Germinal center (tissue), 1 donor: ENCODE measurements at regions not wholly inside any gene's neighbourhood (a gene's known extent, or its start where the extent isn't known, plus 50 kb on each side); places are given as distances from the start of the nearest gene placed in this dataset.

ENCODE experiments used
- DNase-seq: peaks from one replicate; pipeline ENCODE4 v3.0.0; 2012; ENCODE audit warnings: mixed read lengths, low spot score

DNA sequence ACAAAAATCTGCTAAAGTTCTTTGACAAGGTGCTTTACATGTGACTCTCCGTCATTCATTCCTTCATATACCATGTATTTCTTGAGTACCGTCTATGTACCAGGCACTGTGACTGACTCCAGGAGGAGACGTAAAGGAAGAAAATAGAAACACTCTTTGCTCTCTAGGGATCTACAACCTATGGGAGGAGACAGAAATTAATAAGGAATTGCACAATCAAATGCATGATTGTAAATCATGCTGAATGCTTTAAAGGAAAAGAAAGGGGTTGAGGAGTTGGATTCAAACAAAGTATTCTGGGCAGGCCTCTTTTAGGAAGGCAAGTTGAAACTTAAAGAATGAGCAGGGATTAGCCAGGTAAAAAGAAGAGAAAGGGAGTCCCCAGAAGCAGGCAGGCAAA lies 239.1 kb upstream of the FGGY start:
- DNase-seq = no peak

DNA sequence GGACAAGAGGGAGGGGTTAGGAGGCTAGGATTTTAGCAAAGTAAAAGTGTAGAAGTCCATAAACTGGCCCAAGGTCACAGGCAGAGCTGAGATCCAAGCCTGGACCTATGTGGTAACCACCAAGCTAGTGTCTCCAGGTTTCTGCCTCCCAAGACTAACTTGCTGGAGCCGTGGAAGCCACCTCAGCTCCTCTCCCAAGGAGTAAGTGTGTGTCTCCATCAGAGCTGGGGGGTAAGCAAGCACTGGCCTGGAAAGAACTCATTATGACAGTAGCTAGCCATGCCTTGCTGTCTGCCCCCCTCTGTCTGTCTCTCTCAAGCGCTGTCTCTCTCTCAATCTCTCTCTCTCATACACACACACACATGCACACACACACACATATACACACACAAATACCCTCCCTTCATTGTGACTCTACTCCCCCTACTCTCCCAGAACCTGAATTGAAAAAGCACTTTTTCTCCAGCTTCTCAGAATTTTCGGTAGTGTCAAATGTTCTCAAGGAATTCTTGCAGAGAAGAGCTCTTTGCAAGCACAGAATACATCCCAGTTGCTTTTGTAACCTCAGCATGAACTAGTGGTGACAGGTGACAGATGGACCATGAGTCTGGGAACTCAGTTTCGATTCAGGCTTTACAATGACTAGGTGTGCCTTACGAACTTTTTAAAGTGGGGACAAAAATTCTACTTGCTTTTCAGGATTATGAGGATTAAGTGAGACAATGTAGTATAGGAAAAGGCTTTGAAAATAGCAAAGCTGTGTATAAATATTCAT lies 238.0 kb upstream of the FGGY start:
- DNase-seq = no peak

DNA sequence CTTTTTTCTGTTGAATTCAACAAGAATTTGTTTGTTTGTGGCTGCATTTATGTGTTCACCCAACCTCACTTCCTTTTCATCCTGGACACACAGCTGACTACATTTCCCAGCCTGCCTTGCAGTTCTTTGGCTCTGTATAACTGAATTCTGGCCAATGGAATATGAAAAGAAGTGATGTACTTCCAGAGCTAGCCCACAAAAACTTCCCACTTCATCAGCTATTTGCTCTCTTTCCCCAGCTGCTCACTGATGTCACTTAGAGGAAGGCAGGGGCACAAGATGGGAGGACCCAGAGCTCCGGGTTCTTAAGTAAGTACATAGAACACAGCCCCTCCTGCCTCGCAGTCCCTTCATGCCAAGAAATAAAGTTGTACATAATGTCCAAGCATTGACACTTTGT lies 235.0 kb upstream of the FGGY start:
- no peak for DNase-seq

DNA sequence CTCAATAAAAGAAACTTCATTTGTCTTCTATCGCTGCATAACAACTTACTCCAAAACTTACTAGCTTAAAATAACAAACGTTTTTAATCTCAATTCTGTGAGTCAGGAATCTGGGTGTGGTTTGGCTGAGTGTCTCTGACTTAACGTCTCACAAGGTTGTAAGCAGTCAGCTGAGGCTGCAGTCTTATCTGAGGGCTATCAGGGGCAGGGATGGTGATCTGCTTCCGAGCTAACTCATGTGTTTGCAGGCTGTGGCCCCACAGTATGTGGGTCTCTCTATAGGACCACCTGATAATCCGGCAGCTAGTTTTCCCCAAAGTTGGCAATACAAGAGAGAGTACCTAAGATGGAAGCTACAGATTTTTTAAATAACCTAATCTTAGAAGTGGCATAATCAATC lies 234.2 kb upstream of the FGGY start:
- no peak for DNase-seq

DNA sequence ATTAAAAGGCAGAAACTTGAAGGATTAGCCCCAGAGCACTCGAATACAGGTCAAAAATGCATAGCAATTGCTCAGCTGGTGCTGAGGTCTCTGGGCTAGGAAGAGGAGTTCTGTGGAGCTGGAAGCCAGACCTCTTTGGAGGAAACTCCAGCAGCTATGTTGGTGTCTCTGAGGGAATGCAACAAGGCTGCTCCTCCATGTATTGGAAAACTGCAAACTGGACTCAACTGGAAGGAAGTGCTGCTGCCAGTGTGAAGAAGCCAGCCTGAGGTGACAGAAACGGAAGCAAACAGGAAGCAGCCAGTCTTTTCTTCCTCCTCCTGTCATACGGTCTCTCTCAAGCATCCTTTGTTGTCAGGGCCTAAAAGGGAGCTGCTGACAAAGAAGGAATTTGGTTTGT lies 233.4 kb upstream of the FGGY start:
- no peak for DNase-seq

DNA sequence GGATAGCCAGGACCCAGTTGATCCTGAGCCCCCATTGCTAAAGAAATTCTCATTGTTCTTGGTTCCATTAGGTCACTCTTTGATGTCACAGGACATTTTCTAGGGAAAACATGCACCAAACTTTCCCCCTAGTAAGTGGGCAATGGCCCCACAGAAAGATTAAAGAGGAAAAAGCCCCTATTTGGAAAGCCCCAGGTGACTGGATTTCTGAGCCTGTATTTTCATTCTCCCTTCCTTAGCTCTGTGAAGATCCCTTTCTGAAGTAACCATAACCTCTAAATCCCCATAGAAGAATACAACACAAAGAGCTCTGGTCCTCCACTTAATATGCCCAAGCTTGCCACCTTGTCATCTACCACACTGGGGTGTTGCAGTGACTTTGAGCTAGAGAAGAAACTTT lies 232.3 kb upstream of the FGGY start:
- no peak for DNase-seq

DNA sequence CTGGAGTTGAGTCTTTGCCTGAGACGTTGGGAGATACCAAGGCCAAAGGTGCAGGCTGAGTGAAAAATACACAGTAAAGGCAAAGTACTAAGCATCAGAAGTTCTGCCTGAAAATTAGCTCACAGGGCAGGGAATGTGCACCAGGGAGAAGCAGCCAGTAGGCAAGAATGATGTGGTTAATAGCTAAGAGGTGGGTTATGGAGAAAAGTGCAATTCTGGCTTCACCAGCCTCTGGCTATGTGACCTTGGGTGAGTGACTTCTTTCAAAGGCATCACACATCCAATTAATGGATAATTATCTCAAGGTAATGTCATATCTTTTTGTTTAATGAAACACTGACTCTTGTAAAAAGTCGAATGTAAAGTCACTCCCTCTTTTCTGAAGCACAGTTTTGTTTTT lies 230.7 kb upstream of the FGGY start:
- DNase-seq = no peak

DNA sequence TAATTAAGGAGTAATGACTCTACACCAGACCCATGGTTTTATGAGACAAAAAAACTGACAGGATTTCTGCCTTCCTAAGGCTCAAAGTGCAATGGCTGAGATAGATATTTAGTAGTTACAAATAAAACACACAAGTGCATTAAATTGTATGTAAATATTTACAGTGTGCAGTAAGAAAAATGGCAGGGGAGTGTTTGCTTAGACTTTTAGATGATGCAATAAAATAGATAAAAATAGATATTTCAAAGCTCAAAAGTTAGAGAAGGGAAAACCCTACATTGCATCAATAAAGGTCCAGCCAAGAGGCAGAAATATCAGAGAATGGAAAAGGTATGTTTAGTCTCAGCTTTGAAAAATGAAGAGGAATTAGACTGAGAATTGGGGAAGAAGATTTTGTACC lies 226.3 kb upstream of the FGGY start:
- no peak for DNase-seq

DNA sequence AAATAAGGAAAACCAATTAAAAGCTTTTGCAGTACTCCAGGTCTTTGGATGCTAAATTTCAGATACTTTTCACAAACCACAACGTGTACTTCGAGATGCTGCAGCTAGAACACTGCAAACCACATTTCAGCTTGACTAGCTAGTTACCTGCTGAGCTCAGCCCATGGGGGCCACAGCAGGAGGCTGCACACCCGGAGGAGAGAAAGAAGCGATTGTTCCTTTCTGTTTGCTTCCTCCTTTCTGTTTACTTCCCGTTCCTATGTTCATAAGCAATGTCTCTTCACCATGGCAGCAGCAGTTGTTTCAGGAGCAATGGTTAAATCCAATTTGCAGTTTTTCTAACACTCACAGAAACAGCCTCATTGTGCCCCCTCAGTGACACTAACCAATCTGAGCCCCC lies 225.6 kb upstream of the FGGY start:
- DNase-seq = no peak

DNA sequence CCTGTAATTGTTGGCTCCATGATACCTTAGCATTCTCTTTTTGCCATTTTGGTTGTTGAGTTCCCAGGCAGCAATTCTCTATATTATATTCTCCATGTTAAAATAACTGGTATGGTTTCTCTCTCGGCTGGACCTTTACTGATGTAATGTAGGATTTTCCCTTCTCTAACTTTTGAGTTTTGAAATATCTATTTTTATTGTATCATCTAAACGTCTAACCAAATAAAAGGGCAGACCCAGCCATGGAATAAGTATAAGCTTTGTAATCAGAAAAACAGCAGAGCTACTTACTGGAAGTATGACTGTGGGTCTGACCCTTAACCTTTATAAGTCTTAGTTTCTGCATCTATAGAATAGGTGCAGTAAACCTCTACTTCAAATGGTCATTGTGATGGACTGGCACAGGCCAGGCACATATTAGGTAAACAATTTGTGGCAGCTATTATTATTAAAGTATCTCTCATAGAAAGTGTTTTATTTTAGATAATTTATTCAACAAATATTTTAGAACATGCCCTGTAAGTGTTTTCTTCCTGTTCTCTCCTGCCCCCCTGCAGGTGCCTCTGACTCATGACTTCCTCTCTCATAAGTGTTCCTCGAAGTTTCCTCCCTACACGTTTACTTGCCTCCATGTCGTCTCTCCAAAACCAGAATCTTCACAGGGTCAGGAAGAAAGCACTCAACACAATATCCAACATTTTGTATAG lies 224.9 kb upstream of the FGGY start:
- no peak for DNase-seq

DNA sequence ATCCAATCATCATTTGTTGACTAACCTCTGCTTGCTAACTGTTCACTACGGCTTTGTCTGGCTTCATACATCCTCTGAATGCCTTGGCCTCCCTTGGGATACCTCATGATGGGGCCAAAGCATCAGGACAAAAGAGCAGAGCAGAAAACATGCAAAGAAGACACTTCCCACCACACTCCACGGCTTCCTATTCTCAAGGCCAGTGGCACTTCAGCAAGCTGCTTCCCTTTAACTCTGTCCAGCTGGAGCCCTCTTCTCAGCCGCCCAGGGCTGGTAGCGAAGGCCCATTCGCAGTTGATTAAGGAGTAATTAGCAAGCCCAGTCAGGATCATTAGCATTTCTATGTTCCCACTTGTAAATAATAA lies 224.3 kb upstream of the FGGY start:
- DNase-seq = no peak

DNA sequence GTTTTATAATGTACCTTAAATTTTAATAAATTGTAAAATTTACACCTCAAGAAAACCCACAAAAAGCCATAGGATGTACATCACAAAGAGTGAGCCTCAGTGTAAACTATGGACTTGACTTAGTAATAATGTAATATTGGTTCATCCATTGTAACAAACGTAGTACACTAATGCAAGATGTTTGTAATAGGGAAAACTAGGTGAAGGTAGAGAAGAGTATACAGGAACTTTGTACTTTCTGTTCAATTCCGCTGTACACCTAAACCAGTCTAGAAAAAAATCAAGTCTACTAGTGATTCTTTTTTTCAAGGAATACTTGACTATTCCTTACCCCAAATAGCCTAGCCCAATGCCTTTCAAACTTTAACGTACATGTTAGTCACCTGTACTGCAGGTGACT lies 222.3 kb upstream of the FGGY start:
- no peak for DNase-seq

DNA sequence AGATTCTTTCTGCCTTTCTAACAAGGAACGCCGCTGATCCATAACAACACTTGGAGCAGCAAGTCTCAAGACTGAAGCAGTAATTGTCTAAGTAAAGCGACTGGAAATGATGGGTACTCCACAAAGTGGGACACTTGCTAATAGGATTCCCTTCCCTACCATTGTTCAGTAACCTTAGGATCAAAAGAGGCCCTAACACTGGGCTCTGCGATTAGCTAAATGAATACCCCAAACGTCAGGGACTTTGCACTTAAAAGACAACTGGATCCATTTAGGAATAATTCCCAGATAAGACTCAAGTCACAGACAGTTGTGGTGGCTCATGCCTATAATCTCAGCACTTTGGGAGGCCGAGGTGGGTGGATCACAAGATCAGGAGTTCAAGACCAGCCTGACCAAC lies 221.9 kb upstream of the FGGY start:
- no peak for DNase-seq

DNA sequence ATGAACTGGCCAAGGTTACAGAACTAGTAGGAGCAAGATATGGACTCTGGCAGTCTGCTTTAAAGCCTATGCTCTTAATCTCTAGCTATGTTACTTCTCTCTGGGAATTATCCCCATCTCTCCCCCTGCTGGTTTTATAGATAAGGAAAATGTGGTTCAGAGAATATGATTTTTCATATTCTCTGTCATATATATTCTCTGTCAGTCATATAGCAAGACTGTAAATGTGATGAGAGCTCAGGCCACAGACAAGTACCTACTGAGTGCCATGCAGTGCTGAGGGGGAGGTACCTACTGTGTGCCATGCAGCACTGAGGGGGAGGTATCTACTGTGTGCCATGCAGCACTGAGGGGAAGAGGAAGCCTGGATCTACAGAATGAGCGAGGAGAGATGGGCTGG lies 220.3 kb upstream of the FGGY start:
- no peak for DNase-seq

DNA sequence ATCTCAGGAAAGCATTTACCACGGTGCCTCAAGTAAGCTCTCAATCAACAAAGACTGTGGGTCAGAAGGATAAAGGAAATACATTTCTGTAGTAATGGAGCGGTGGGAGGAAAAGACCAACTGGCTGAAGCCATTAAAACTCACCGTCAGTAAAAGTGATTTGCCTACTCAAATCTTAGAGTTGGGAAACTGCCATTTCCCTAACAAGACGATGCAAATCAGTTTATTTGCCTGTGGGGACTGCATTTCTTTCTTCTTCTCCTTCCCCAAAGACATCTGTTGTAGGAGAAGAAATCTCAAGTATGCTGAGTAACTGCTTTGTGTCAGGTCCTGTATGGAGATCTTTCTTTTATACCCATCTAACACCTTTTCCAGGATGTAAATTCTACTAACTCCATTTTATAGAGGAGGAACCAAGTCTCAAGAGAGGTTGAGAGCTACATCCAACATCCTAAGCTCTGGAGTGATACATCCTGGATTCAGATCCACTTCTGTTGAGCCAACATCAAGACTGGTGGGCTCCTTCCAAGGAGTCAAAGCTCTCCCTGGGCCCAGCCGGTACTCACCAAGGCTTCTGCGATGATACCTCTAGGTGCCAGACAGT lies 219.3 kb upstream of the FGGY start:
- DNase-seq = no peak

DNA sequence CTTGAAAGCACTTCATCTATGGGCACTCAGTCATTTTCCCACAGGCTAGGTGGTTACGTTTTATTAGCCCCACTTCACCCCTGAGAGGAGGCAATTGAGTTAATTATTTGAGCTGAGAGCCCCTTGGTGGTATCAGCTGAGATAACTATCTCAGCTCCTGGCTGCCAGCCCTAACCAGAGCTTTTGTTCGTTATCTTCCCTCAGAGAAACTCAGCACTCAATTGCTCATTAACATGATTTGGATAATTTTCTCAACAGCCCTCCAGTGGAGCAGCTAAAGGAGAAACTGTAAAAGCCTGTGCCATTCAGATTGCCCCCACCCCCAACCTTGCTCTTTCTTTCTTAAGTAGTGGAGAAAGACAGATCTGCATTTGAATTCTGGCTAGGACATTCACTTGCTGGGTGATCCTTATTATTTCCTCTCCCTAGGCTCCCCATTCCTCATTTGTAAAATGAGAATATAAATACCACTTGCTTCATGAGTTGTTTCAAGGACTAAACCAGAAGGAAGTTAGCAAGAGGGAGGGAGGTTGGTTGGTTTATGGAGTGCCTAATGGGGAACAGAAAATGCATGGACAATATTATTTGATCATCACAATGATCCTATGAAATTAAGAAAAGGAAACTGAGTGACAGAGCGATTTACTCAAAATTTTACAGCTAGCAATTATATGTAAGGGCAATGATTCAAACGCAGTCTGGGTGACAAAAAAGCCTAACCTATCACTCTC lies 218.7 kb upstream of the FGGY start:
- DNase-seq = no peak

DNA sequence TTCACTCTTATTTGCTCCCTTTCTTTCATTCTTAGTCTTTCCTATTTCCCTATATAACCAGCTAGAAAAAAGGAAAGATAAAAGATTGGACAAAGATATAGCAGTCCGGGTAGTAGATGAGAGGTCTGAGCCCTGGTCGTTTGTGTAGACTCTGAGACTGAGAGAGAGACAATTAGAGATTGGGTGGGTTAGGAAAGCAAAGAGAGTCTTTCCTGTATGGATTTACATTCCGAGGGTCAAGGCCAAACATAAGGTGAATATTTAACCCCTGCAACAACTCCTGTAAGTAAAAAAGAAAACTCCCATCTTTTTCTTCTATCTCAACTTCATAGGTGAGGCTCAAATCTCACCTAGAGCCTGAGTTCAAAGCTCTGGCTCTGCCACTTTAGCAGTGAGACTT lies 218.0 kb upstream of the FGGY start:
- DNase-seq = no peak

DNA sequence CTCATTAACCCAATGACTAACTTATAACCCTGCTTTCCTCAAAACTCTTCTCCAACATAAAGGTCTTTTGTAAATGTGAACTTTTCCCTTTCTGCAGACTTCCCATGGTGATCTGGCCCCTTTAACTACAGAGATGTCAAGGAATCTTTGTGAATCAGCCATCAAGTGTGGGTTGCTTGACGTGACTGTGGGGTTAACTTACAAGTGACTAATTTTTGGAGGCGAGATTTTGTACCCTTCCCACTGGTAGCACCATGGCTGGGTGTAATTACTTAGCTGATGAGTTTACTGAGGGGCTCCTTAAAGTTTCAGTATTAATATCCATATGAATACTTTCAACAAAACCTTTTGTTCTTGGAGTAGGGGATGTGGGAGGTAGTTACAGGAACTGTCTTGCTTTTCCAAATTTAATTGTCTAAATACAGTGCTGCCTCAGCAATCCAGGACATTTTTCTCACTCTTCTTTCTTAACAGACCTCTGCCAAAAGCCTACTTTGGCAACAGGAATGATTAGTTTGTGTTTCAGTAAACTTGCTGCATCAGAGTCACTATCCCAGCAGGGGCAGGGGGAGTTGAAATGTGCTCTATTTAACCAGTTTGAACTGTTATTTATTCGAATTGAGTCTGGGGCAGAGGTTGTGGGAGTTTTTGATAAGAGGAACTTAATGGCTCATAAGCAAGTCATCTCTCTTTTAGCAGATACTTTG lies 217.3 kb upstream of the FGGY start:
- no peak for DNase-seq

DNA sequence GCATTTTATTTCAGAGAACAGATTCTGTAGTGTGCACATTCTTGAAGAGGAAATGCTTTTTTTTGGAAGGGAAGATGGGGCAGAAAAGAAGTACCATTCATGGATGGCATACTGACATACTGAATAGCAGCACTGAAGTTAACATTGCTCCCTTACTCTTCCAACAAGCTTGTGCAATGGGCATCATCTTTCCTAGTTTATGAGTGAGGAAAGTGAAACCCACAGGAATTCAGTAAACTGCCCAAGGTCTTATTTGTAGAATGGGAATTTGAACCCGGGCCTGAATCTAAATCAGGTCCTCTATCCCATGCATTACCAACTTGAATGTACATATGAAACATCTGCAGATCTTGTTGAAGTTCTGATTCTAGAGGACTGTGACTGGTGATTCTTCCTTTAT lies 215.7 kb upstream of the FGGY start:
- no peak for DNase-seq

DNA sequence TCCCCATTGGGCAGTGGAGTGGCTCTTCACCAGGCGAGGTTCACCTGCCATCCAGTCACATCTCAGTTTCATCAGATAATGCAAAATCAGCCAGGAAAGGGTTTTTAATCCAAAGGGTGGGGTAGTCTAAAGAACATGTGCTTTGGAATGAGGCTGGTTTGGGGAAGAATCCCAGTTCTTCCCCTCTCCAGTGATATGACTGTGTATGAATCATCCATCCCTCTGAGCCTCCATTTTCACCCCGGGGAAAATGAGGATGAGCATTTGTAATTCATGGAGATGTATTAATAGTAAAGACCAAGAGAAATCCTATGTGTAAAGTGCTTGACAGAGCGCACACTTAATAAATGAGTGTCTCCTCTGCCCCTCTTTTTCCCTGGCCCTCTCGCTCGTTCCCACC lies 215.1 kb upstream of the FGGY start:
- DNase-seq = no peak

DNA sequence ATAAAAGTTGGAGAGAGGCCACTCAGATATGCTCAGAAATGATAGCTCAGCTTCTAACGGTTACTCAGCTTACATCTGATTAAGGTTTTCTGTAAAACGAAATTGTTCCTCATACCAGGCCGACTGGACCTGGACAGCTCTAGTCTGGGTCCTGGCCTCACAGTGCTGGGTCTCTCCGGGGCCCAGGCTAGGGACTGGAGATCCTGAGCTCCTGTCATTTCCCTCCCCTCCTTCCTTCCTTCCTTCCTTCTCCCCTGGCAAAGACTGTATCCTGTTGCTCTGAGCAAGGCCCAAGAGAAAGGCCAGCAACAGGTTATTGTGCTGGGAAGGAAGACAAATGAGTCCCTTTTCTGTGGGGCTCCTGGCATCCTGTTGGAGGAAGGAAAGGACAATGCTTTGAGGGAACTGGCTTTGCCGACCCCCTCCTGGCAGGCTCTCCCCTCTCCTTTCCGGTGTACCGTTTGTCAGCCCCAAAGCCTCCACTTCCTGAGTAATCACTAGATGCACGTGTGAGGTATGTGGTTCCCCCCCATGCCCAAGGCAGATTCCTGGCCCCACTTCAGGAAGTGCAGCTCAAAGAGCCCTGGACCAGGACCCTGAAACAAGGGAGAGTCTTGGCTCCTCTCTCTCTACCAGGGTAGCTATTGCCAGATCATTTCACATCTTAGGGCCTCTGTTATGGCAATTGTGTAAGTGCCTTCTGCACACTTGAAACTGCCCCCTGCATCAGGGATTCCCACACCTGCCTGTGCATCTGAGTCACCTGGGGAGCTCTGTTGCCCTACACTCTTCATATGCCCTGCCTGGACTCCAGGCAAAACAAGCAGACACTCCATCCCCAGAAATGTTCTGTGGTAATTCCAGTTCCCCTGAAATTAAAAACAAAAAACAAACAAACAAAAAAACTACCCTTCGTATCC lies 212.7 kb upstream of the FGGY start:
- no peak for DNase-seq
